H1 (cell line): ENCODE measurements at regions not wholly inside any gene's neighbourhood (a gene's known extent, or its start where the extent isn't known, plus 50 kb on each side); places are given as distances from the start of the nearest gene placed in this dataset.

Source experiments
- CTCF ChIA-PET: fragments of 300-600 bp; sonication (Branson Sonifier 250); formaldehyde crosslinking; loops from one replicate; lab custom pipeline; 2021; ENCODE audit not compliant: partially characterized antibody; lab: Charles Lee
- POLR2A ChIA-PET: fragments of 300-600 bp; sonication (Branson Sonifier 250); formaldehyde crosslinking; loops from one replicate; lab custom pipeline; 2021; ENCODE audit warnings: inconsistent platforms; ENCODE audit not compliant: partially characterized antibody; lab: Charles Lee
- DNase-seq, 2 experiments: peaks; one replicate each; pipeline versions ENCODE4 v3.0.0 to v3.0.0-alpha.2; 2010 to 2022; ENCODE audit warnings: low spot score in 2 of 2, low read depth in 1 of 2, mixed read lengths in 1 of 2
- FAIRE-seq: peaks from 2 replicates; lab custom pipeline; 2011; peaks lifted over from hg19 to GRCh38; lab: Jason Lieb, UNC
- H2AFZ ChIP-seq: 2 replicates; pipeline ENCODE4 v1.8.1; 2012; ENCODE audit warnings: low read length, inconsistent platforms
- H2AK5ac ChIP-seq: 2 replicates; pipeline ENCODE4 v1.6.1; 2013; ENCODE audit warnings: low read depth, low read length
- H2BK120ac ChIP-seq: replicated peaks from 2 replicates; pipeline ENCODE3; 2013; ENCODE audit warnings: low read depth, low read length, inconsistent platforms
- H2BK12ac ChIP-seq: 2 replicates; pipeline ENCODE4 v1.6.1; 2013; ENCODE audit warnings: low read depth, low read length
- H2BK15ac ChIP-seq: 2 replicates; pipeline ENCODE4 v1.6.1; 2013; ENCODE audit warnings: low read length
- H2BK20ac ChIP-seq: 2 replicates; pipeline ENCODE4 v1.6.1; 2013; ENCODE audit warnings: low read length
- H2BK5ac ChIP-seq: 2 replicates; pipeline ENCODE4 v1.6.1; 2013; ENCODE audit warnings: low read depth, low read length
- H3K14ac ChIP-seq: 2 replicates; pipeline ENCODE4 v1.6.1; 2013; ENCODE audit warnings: inconsistent platforms; ENCODE audit not compliant: insufficient read length
- H3K18ac ChIP-seq: 2 replicates; pipeline ENCODE4 v1.6.1; 2013; ENCODE audit warnings: low read length; ENCODE audit errors: extremely low read depth
- H3K23ac ChIP-seq: 2 replicates; pipeline ENCODE4 v1.6.1; 2013; ENCODE audit warnings: inconsistent platforms; ENCODE audit not compliant: insufficient read length
- H3K23me2 ChIP-seq: 2 replicates; pipeline ENCODE4 v1.6.1; 2013; ENCODE audit warnings: low read depth, low read length
- H3K27ac ChIP-seq: 2 replicates; pipeline ENCODE4 v1.6.1; 2011; ENCODE audit warnings: low read depth, low read length, inconsistent platforms
- H3K27me3 ChIP-seq, 4 experiments: replicated peaks in 1 of 4; 1 replicate in 1 of 4; 2 replicates in 3 of 4; pipeline versions ENCODE4 v1.6.1 to v1.8.1; 2011 to 2013; ENCODE audit warnings: low read length in 3 of 4, mild to moderate bottlenecking in 3 of 4, inconsistent platforms in 2 of 4, mixed read lengths in 2 of 4, moderate library complexity in 1 of 4; ENCODE audit not compliant: control insufficient read depth in 3 of 4, insufficient read depth in 3 of 4; ENCODE audit errors: extremely low read depth in 1 of 4
- H3K36me3 ChIP-seq, 4 experiments: 2 replicates each; pipeline versions ENCODE4 v1.6.1 to v1.8.1; 2011 to 2013; ENCODE audit warnings: mild to moderate bottlenecking in 4 of 4, low read length in 3 of 4, moderate library complexity in 2 of 4, control low read depth in 1 of 4, inconsistent platforms in 1 of 4; ENCODE audit not compliant: insufficient read depth in 4 of 4, control insufficient read depth in 2 of 4
- H3K4ac ChIP-seq: replicated peaks from 2 replicates; pipeline ENCODE3; 2013; ENCODE audit warnings: low read length, low read depth, mixed read lengths, inconsistent platforms; ENCODE audit not compliant: insufficient read length
- H3K4me1 ChIP-seq, 4 experiments: replicated peaks in 1 of 4; 1 replicate in 1 of 4; 2 replicates in 3 of 4; pipeline versions ENCODE4 v1.6.1 to v1.8.1; 2011 to 2013; ENCODE audit warnings: low read length in 3 of 4, inconsistent platforms in 2 of 4, mixed read lengths in 1 of 4; ENCODE audit not compliant: insufficient read depth in 4 of 4, control insufficient read depth in 3 of 4
- H3K4me2 ChIP-seq, 2 experiments: 2 replicates each; pipeline versions ENCODE4 v1.6.1 to v1.8.1; 2011 to 2013; ENCODE audit warnings: low read depth in 2 of 2, low read length in 2 of 2, control low read depth in 1 of 2, inconsistent platforms in 1 of 2, mild to moderate bottlenecking in 1 of 2; ENCODE audit not compliant: insufficient read depth in 1 of 2
- H3K4me3 ChIP-seq, 4 experiments: fragments of 200-600, 300-600 bp in 1 of 4; sonication (generic), shearing (Covaris generic), sonication (Bioruptor Twin) in 1 of 4; 2 replicates each; pipeline versions ENCODE4 v1.5.1 to v1.8.1; 2011 to 2016; ENCODE audit warnings: low read length in 4 of 4, low read depth in 3 of 4, control low read depth in 2 of 4, inconsistent platforms in 2 of 4, mild to moderate bottlenecking in 2 of 4, mixed read lengths in 1 of 4, moderate library complexity in 1 of 4; ENCODE audit not compliant: insufficient read depth in 2 of 4; ENCODE audit errors: extremely low read depth in 1 of 4
- H3K56ac ChIP-seq: replicated peaks from 2 replicates; pipeline ENCODE3; 2013; ENCODE audit warnings: low read depth, mild to moderate bottlenecking, mixed read lengths, low read length, inconsistent platforms; ENCODE audit not compliant: insufficient read length
- H3K79me1 ChIP-seq: 2 replicates; pipeline ENCODE4 v1.6.1; 2013; ENCODE audit warnings: low read depth, low read length, control low read depth
- H3K79me2 ChIP-seq, 2 experiments: 2 replicates each; pipeline versions ENCODE4 v1.6.1 to v1.8.1; 2012 to 2013; ENCODE audit warnings: low read length in 2 of 2, mild to moderate bottlenecking in 2 of 2, inconsistent platforms in 1 of 2; ENCODE audit not compliant: insufficient read depth in 2 of 2, control insufficient read depth in 1 of 2
- H3K9ac ChIP-seq, 4 experiments: replicated peaks in 1 of 4; 1 replicate in 1 of 4; 2 replicates in 3 of 4; pipeline versions ENCODE4 v1.6.1 to v1.8.1; 2011 to 2013; ENCODE audit warnings: low read depth in 3 of 4, low read length in 3 of 4, control low read depth in 2 of 4, mild to moderate bottlenecking in 2 of 4, moderate library complexity in 2 of 4, inconsistent platforms in 1 of 4; ENCODE audit errors: extremely low read depth in 1 of 4
- H3K9me3 ChIP-seq, 2 experiments: 2 replicates each; pipeline versions ENCODE4 v1.6.1 to v1.8.1; 2012 to 2013; ENCODE audit warnings: mild to moderate bottlenecking in 2 of 2, moderate library complexity in 2 of 2, control low read depth in 1 of 2, inconsistent platforms in 1 of 2, low read depth in 1 of 2, low read length in 1 of 2, mixed read lengths in 1 of 2; ENCODE audit not compliant: insufficient read depth in 2 of 2
- H4K20me1 ChIP-seq, 2 experiments: replicated peaks in 1 of 2; 2 replicates each; pipeline versions ENCODE3 to v1.8.1; 2011 to 2013; ENCODE audit warnings: inconsistent platforms in 2 of 2, low read length in 2 of 2, mild to moderate bottlenecking in 1 of 2; ENCODE audit not compliant: insufficient read depth in 2 of 2, control insufficient read depth in 1 of 2
- H4K5ac ChIP-seq: 2 replicates; pipeline ENCODE4 v1.6.1; 2013; ENCODE audit warnings: low read length, low read depth, mixed read lengths, inconsistent platforms; ENCODE audit not compliant: insufficient read length
- H4K8ac ChIP-seq: 2 replicates; pipeline ENCODE4 v1.8.0; 2013; ENCODE audit warnings: mild to moderate bottlenecking, moderate library complexity, low read length, inconsistent platforms; ENCODE audit not compliant: insufficient read depth; ENCODE audit errors: extremely low read depth
- H4K91ac ChIP-seq: replicated peaks from 2 replicates; pipeline ENCODE3; 2013; ENCODE audit warnings: low read length, mixed read lengths, inconsistent platforms; ENCODE audit not compliant: insufficient read length
- ASH2L ChIP-seq: fragments of 200-600, 300-600 bp; sonication (generic); IDR thresholded peaks from one replicate; pipeline ENCODE4 v1.7.1; 2017; ENCODE audit warnings: low read length
- CREB1 ChIP-seq: IDR thresholded peaks from 2 replicates; pipeline ENCODE4 v1.6.1; 2012; ENCODE audit warnings: inconsistent platforms
- CTBP2 ChIP-seq: IDR thresholded peaks from 2 replicates; pipeline ENCODE4 v1.7.0; 2011; ENCODE audit warnings: borderline replicate concordance, mild to moderate bottlenecking, moderate library complexity, mixed read lengths, low read length; ENCODE audit not compliant: insufficient read depth, insufficient read length
- GABPA ChIP-seq: IDR thresholded peaks from 2 replicates; pipeline ENCODE4 v1.6.1; 2011; ENCODE audit warnings: mild to moderate bottlenecking, low read length, moderate library complexity, borderline replicate concordance; ENCODE audit not compliant: insufficient read depth
- HDAC6 ChIP-seq: IDR thresholded peaks from one replicate; pipeline ENCODE4 v1.7.1; 2012; ENCODE audit warnings: low read depth, mild to moderate bottlenecking, inconsistent platforms, low read length, moderate library complexity
- JUND ChIP-seq: IDR thresholded peaks from 2 replicates; pipeline ENCODE4 v1.6.1; 2011; ENCODE audit warnings: mild to moderate bottlenecking, improper control_type of control experiment, low read length
- MAFK ChIP-seq: IDR thresholded peaks from 2 replicates; pipeline ENCODE4 v1.6.1; 2012; ENCODE audit warnings: low read depth, mild to moderate bottlenecking, improper control_type of control experiment, low read length
- SIN3A ChIP-seq, 2 experiments: IDR thresholded peaks in 1 of 2; conservative IDR thresholded peaks in 1 of 2; 2 replicates each; pipeline ENCODE4 v1.6.1; 2011 to 2012; ENCODE audit warnings: low read length in 2 of 2, improper control_type of control experiment in 1 of 2, low read depth in 1 of 2, mild to moderate bottlenecking in 1 of 2
- SP2 ChIP-seq: IDR thresholded peaks from 2 replicates; pipeline ENCODE4 v1.6.1; 2012; ENCODE audit warnings: mild to moderate bottlenecking, low read length, inconsistent platforms
- USF2 ChIP-seq: IDR thresholded peaks from 2 replicates; pipeline ENCODE4 v1.6.1; 2011; ENCODE audit warnings: low read length, improper control_type of control experiment
- WGBS, 2 experiments: shearing (Covaris generic) in 1 of 2; methylation state at CpG; one replicate each; pipeline versions ENCODE4 v1.1.6 to v1.1.7; 2013 to 2015; ENCODE audit warnings: low lambda C conversion rate in 2 of 2, mixed read lengths in 2 of 2, inconsistent platforms in 1 of 2, low coverage in 1 of 2, missing lambda C conversion rate in 1 of 2; ENCODE audit not compliant: insufficient replicate concordance in 2 of 2, insufficient coverage in 1 of 2, insufficient read length in 1 of 2; ENCODE audit errors: extremely low coverage in 1 of 2, missing lambda C conversion rate in 1 of 2; 5-methylcytosine and 5-hydroxymethylcytosine counted together

- H3K27me3 ChIP-seq, result no peaks in the 10 kb centered on the region
- TF ChIP-seq GABPA, result no peak
- TF ChIP-seq SP2, result no peak
- no peak for TF ChIP-seq CTBP2
- no peak for TF ChIP-seq CREB1
- TF ChIP-seq ASH2L, result no peak
- no peak for TF ChIP-seq JUND
- no peak for TF ChIP-seq SIN3A (conservative IDR thresholded peaks at IDR 0.05 in 1 of 2, IDR thresholded peaks at IDR 0.05 in 1 of 2; ENCODE audit: low read depth in 1 of 2, low read length in 2 of 2)
- no peak for TF ChIP-seq HDAC6
- TF ChIP-seq MAFK, result no peak
- no peak for TF ChIP-seq USF2
- H3K56ac ChIP-seq, result no peak overlapping the region
- H3K36me3 ChIP-seq, result no peaks in the 10 kb centered on the region
- peak overlapping the region in 1 of 2 experiments; percentile 16; a peak in 1 of 4 replicates for H3K4me2 ChIP-seq
- DNase-seq, result no peak
- no peak overlapping the region for H4K8ac ChIP-seq
- H3K27ac ChIP-seq, result no peak overlapping the region
- ChIA-PET POLR2A (no interaction called here), CTCF (interaction anchor here (0.6 to 0.7 kb wide), 2 partner anchors 14 to 293 kb away, joined by 3 read pairs; no protein-coding TSS in a partner anchor)
- no peaks in the 10 kb centered on the region for H4K20me1 ChIP-seq
- no peaks in the 10 kb centered on the region for H3K79me1 ChIP-seq
- H3K23me2 ChIP-seq, result no peaks in the 10 kb centered on the region
- H2BK12ac ChIP-seq, result no peak overlapping the region
- H2BK15ac ChIP-seq, result no peak overlapping the region
- no peak for FAIRE-seq
- no peak overlapping the region for H2BK20ac ChIP-seq
- peaks cover 0 to 4% (median 2%) of the 10 kb centered on the region in 4 experiments; a peak in 2 of 7 replicates for H3K4me1 ChIP-seq
- no peak overlapping the region for H3K23ac ChIP-seq
- H2BK120ac ChIP-seq, result no peak overlapping the region
- H3K18ac ChIP-seq, result no peak overlapping the region
- no peaks in the 10 kb centered on the region for H3K9me3 ChIP-seq
- no peak overlapping the region for H2BK5ac ChIP-seq
- no peak overlapping the region for H4K91ac ChIP-seq
- no peak overlapping the region for H3K4me3 ChIP-seq
- H3K9ac ChIP-seq, result no peak overlapping the region
- no peak overlapping the region for H2AFZ ChIP-seq
- WGBS, 2 experiments, result 78% methylated on average over 2 of the region's 2 CpGs; no CpG with 5 or more reads in 1 of the 2 experiments
- H2AK5ac ChIP-seq, result no peak overlapping the region
- no peak overlapping the region for H3K14ac ChIP-seq
- no peak overlapping the region for H3K4ac ChIP-seq
- no peaks in the 10 kb centered on the region for H3K79me2 ChIP-seq
- H4K5ac ChIP-seq, result no peak overlapping the region
Measured at GRCh38 chr5:42225009-42225408, 198.2 kb upstream of the GHR start.
